ENCODE measurements at regions not wholly inside any gene's neighbourhood (a gene's known extent, or its start where the extent isn't known, plus 50 kb on each side); places are given as distances from the start of the nearest gene placed in this dataset.

- TF ChIP-seq POLR2A (conservative IDR thresholded peaks at IDR 0.05) (no peak), FOSL1 (tag; conservative IDR thresholded peaks at IDR 0.05) (no peak), GABPA (tag; conservative IDR thresholded peaks at IDR 0.05; ENCODE audit: low read depth) (no peak), KDM4B (IDR thresholded peaks at IDR 0.05; ENCODE audit: borderline replicate concordance in 2 of 2, low read depth in 1 of 2) (no peak), ZNF707 (CRISPR knock-in tag; conservative IDR thresholded peaks at IDR 0.05) (no peak), ZNF76 (CRISPR knock-in tag; IDR thresholded peaks at IDR 0.05; ENCODE audit: borderline replicate concordance) (no peak), RAD21 (CRISPR knock-in tag; conservative IDR thresholded peaks at IDR 0.05 in 1 of 2, IDR thresholded peaks at IDR 0.05 in 1 of 2) (no peak), TAF15 (IDR thresholded peaks at IDR 0.05; ENCODE audit: low read depth, low read length) (no peak), ZBTB43 (CRISPR knock-in tag; IDR thresholded peaks at IDR 0.05) (no peak), CTCF (IDR thresholded peaks at IDR 0.05 in 2 of 3, conservative IDR thresholded peaks at IDR 0.05 in 1 of 3; ENCODE audit: insufficient read depth in 2 of 3, low read depth in 1 of 3, low read length in 3 of 3) (no peak), ASH1L (IDR thresholded peaks at IDR 0.05; ENCODE audit: borderline replicate concordance, low read depth, partially characterized antibody) (no peak), RFX5 (IDR thresholded peaks at IDR 0.05; ENCODE audit: low read depth, low read length) (no peak)
These were observed 374.8 kb downstream of the EPHA4 start for GRCh38 chr2:221197225-221197856.

Measured in K562 (cell line).